Epithelial cell of esophagus (primary cell): ENCODE measurements at regions not wholly inside any gene's neighbourhood (a gene's known extent, or its start where the extent isn't known, plus 50 kb on each side); places are given as distances from the start of the nearest gene placed in this dataset.
"Not testable (repeated sequence)": the region's sequence is repeated elsewhere in the genome, so short reads cannot be mapped to it uniquely, and the experiment has no call there.

ENCODE experiments used
- DNase-seq: peaks from one replicate; pipeline ENCODE4 v3.0.0; 2010; ENCODE audit warnings: low read depth
- H3K4me3 ChIP-seq: 2 replicates; pipeline ENCODE4 v1.5.1; 2011; ENCODE audit warnings: mild to moderate bottlenecking, low read length, control low read depth
- TF ChIP-seq, protein P1 (sequence below): IDR thresholded peaks from 2 replicates; pipeline ENCODE4 v1.5.1; 2011; ENCODE audit warnings: low read depth, mild to moderate bottlenecking, low read length, control low read depth, inconsistent platforms; ENCODE audit not compliant: insufficient read depth; ENCODE audit errors: missing control alignments

DNA sequence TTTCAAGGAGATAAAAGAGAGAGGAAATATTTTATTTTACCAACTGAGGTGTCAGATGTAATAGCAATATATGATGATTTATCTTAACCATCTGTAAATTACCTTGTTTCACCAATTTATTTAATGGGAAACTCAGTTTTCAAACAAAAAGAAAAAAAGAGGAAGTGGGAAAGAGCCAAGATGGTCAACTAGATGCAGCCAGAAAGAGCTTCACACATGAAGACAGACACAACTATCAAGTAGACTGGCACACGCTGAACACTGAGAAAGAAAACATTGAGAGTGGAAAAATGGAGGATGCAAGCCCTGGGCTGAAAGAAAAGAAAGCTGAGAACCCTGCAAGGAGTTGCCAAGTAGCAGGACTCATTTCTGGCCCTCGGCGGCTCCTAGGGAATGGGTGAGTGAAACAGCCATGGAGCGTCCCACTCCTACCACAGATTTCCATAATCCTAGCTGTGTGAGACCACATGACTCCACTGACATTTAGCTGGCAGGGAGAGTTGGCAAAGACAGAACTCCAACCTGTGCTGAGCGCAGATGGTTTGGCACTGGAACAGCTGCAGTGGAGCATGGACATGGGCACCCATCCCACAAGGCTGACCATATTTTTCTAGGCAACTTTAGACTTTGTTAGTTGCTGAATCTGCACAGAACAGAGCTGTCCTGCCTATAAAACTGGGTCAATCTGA, 409.3 kb downstream of the FAM47B start:
- TF ChIP-seq, protein P1, sequence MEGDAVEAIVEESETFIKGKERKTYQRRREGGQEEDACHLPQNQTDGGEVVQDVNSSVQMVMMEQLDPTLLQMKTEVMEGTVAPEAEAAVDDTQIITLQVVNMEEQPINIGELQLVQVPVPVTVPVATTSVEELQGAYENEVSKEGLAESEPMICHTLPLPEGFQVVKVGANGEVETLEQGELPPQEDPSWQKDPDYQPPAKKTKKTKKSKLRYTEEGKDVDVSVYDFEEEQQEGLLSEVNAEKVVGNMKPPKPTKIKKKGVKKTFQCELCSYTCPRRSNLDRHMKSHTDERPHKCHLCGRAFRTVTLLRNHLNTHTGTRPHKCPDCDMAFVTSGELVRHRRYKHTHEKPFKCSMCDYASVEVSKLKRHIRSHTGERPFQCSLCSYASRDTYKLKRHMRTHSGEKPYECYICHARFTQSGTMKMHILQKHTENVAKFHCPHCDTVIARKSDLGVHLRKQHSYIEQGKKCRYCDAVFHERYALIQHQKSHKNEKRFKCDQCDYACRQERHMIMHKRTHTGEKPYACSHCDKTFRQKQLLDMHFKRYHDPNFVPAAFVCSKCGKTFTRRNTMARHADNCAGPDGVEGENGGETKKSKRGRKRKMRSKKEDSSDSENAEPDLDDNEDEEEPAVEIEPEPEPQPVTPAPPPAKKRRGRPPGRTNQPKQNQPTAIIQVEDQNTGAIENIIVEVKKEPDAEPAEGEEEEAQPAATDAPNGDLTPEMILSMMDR = no peak

DNA sequence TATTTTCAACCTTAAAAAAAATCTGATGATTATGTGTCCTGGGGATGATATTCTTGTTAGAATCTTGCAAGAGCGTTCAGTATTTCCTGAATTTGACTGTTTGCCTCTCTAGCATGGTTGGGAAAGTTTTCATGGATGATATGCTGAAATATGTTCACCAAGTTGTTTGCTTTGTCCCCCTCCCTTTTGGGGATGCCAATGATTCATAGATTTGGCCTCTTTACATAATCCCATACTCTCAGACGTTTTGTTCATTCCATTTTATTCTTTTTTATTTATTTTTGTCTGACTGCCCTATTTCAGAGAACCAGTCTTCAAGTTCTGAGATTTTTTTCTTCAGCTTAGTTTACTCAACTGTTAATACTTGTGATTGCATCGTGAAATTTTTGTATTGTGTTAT, 415.1 kb downstream of the FAM47B start:
- TF ChIP-seq, protein P1 = no peak
- H3K4me3 ChIP-seq = no peak overlapping the region
- DNase-seq = peak; percentile 35

More for the DNA sequence above, 409.3 kb downstream of the FAM47B start:
- DNase-seq = no peak
- H3K4me3 ChIP-seq = no peak overlapping the region

DNA sequence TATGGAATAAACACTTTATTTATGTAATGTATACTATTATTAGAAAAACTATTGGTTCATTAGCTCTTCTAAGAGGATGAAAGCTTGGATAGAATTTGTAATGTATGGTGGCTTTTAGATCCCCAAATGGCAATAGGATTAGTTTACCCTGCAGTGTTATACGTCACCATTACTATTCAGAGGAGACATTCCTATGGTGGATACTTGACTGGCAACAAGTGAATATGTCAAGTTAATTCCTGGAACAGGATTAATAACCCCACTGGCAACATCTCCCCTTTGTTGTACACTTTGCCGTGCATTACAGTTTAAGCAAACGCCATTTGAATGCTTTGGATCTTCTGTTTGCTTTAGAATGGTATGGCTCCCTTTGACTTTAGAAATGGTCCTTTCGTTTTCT, 420.3 kb downstream of the FAM47B start:
- no peak for DNase-seq
- no peak overlapping the region for H3K4me3 ChIP-seq
- TF ChIP-seq, protein P1 = no peak

DNA sequence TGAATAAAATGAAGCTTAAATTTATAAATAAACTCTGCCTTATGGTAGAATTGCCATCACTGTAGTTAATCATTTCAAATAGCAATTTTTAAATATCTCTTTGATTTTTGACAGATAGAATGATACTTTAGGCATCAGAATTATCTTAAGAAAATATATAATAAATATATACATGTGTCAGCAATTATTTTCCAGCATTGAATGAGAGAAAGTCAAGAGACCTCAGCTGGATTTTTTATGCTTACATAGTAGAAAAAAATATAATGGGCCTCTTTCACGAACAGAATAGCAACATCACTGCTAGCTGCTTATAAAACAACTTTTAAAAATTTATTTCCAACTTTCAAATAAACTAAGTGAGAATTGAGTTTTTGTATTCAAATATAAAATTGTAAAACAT, 424.0 kb upstream of the MAGEB16 start:
- TF ChIP-seq, protein P1 = no peak
- DNase-seq = no peak

DNA sequence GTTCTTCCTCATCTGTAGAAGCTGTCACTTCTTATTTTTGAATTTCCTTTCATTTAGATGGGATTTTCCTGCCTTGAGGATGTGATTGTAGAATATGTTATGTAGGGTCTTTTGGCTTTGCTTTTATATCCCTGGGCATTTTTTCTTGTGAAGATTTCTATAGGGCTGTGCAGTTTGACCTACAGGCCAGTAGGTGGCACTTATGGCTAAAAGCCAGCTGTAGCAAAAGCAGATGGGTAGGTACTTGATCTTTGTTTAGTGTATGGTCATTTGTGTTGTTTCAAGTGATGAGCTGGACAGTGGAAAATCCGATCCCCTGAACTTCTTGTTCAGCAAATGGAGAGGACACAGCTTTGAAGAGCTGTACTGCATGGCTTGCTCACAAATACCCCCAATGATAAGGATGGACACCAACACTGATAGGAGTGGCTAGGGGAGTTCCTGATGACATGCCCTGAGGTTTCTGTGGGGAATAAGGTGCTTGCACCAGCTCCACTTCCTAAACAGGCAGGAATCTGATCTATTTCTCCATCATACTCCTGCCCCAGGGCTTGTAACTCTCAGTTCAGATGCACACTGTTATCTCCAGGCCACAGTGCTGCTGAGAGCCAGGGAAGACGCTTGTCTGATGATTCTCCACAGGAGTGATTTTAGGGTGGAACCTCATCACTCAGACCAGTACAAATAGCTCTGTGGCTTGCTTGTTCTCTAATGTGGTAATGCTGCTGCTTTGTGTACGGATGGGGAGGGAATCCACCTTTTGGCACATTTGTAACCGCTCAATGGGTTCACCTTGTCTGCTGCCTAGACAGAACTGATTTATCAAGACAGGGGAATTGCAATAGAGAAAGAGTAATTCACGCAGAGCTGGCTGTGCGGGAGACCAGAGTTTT, 417.1 kb upstream of the MAGEB16 start:
- peak; percentile 46 for DNase-seq
- TF ChIP-seq, protein P1 = peak; percentile 78
- no peak overlapping the region for H3K4me3 ChIP-seq

More for the DNA sequence above, 424.0 kb upstream of the MAGEB16 start:
- H3K4me3 ChIP-seq = no peak overlapping the region

DNA sequence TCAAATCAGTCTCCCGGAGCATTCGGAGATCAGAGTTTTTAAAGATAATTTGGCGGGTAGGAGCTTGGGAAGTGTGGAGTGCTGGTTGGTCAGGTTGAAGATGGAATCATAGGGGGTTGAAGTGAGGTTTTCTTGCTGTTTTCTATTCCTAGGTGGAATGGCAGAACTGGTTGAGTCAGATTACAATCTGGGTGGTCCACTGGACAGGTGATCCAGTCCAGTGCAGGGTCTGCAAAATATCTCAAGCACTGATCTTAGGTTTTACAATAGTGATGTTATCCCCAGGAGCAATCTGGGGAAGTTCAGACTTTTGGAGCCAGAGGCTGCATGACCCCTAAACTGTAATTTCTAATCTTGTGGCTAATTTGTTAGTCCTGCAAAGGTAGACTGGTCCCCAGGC, 416.4 kb upstream of the MAGEB16 start:
- not testable (repeated sequence) for H3K4me3 ChIP-seq, DNase-seq

DNA sequence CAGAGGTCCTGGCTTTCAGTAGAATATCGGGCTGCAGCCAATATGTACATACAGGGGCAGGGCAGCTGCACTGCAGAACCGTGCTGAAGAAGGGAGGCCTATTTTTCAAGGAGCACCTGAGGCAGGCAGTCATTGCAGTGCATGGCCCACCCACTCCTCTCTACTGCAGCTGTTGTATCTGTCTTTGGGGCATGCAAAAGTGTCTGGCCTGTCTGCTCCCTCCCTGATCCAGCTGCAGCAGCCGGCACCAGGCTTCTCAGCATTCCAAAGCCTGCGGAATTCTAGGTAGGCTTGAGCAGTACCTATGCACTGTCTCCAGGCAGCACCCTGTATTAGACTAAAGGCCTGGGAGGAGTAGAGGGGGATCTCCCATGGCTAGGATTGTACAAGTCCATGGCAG, 415.2 kb upstream of the MAGEB16 start:
- TF ChIP-seq, protein P1 = no peak
- H3K4me3 ChIP-seq = no peak overlapping the region
- DNase-seq = no peak
